Bronchial epithelial cell (primary cell): ENCODE measurements at regions not wholly inside any gene's neighbourhood (a gene's known extent, or its start where the extent isn't known, plus 50 kb on each side); places are given as distances from the start of the nearest gene placed in this dataset.
A peak's percentile ranks its signal among the peaks of the same experiment; 100 is the strongest.

Experiments
- DNase-seq: peaks from one replicate; pipeline ENCODE4 v3.0.0-alpha.2; 2010; ENCODE audit warnings: low read depth
- FAIRE-seq: peaks from 2 replicates; lab custom pipeline; 2011; peaks lifted over from hg19 to GRCh38; lab: Jason Lieb, UNC
- H3K27me3 ChIP-seq: 2 replicates; pipeline ENCODE4 v1.5.1; 2011; ENCODE audit warnings: low read length; ENCODE audit not compliant: control insufficient read depth, insufficient read depth
- H3K36me3 ChIP-seq: 2 replicates; pipeline ENCODE4 v1.5.1; 2011; ENCODE audit warnings: low read length; ENCODE audit not compliant: control insufficient read depth, insufficient read depth
- H3K4me3 ChIP-seq: 2 replicates; pipeline ENCODE4 v1.5.1; 2011; ENCODE audit warnings: mild to moderate bottlenecking, low read depth, low read length, control low read depth
- CTCF ChIP-seq: IDR thresholded peaks from 2 replicates; pipeline ENCODE4 v1.5.1; 2011; ENCODE audit warnings: mild to moderate bottlenecking, moderate library complexity, low read length, control low read depth, inconsistent platforms; ENCODE audit not compliant: insufficient read depth, severe bottlenecking

DNA sequence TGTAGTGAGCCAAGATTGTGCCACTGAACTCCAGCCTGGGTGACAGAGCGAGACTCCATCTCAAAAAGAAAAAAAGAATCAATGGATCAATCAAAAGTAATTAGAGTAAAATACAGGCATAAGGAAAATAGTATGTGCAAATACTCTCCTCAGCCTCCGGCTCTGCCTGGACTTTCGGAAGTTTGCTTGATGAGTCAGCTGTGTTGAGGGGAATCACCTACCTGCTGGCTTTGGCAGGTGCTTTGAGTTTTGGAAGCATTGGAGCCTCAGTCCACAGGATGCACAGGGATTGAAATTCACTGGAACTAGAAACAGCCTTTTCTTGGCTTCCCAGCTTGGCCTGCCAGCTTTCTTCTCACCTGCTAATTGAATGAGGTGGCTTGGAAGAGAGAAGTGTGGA, 268.2 kb downstream of the PCNX1 start:
- FAIRE-seq (no peak), DNase-seq (peak; percentile 85)
- no peaks in the 10 kb centered on the region for H3K36me3 ChIP-seq
- H3K4me3 ChIP-seq, result no peak overlapping the region
- no peaks in the 10 kb centered on the region for H3K27me3 ChIP-seq
- no peak for TF ChIP-seq CTCF

GRCh38 chr14:71179066-71179465, 271.8 kb downstream of the PCNX1 start:
- FAIRE-seq (no peak), DNase-seq (no peak)
- Histone ChIP-seq H3K4me3 (no peak overlapping the region), H3K36me3 (no peaks in the 10 kb centered on the region), H3K27me3 (peaks cover 2% of the 10 kb centered on the region)
- TF ChIP-seq CTCF, result no peak

GRCh38 chr14:71180397-71180796, 273.1 kb downstream of the PCNX1 start:
- no peaks in the 10 kb centered on the region for H3K36me3 ChIP-seq
- no peak overlapping the region for H3K4me3 ChIP-seq
- DNase-seq, result no peak
- TF ChIP-seq CTCF, result no peak
- peaks cover 2% of the 10 kb centered on the region for H3K27me3 ChIP-seq
- no peak for FAIRE-seq

DNA sequence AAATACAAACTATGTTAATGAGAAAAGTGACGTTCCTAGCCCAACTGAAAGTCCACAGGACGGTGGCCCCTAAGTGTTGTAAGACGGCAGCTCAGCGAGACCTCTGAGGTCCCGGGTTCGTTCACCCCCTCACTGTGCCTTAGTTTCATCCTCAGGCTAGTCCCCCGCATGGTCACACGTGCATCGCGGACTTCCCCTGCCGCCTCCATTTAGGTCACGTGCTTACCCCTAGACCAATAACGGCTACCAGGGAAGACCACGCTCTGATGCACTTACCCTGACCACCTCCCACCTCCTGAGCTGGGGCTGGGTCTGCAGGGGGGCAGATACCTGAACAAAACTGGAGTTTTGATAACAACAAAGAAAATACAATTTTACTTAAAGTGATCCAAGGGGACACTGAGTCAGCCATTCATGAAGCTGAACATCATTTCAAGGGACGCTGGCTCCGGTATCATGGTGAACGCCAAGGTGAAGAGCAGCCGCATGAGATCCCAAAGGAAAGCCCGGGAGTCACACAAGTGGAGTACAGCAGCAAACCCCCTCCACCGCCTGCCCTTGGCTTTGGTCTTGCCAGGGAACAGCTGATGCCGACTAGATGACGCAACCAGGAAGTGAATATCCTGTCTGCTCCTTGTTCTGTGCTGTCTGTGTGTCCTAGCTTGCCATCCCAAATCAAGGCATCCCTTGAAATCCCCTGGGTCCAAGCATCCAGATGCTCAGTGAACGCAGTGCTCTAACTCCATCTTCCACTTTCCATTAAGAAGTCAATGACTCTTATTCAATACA, 274.1 kb downstream of the PCNX1 start:
- peak; percentile 30 for DNase-seq
- Histone ChIP-seq H3K27me3 (peaks cover 2% of the 10 kb centered on the region), H3K4me3 (no peak overlapping the region), H3K36me3 (no peaks in the 10 kb centered on the region)
- no peak for TF ChIP-seq CTCF
- FAIRE-seq, result no peak

GRCh38 chr14:71183876-71184689, 276.8 kb downstream of the PCNX1 start:
- Histone ChIP-seq H3K27me3 (peaks cover 2% of the 10 kb centered on the region), H3K36me3 (no peaks in the 10 kb centered on the region), H3K4me3 (no peak overlapping the region)
- no peak for FAIRE-seq
- no peak for TF ChIP-seq CTCF
- DNase-seq, result no peak
